Gastroesophageal sphincter (tissue), 3 donors: ENCODE measurements at regions not wholly inside any gene's neighbourhood (a gene's known extent, or its start where the extent isn't known, plus 50 kb on each side); places are given as distances from the start of the nearest gene placed in this dataset.

Experiments used
- CTCF ChIP-seq, 4 experiments: fragments of 200-600 bp in 2 of 4; fragments of 450-650 bp in 2 of 4; sonication (generic) in 1 of 4; IDR thresholded peaks; one replicate each; pipeline ENCODE4 v1.5.1; 2017 to 2019; ENCODE audit warnings: antibody characterized with exemption in 4 of 4, mild to moderate bottlenecking in 2 of 4, moderate library complexity in 2 of 4
- POLR2AphosphoS5 ChIP-seq: sonication (generic); formaldehyde crosslinking; IDR thresholded peaks from one replicate; pipeline ENCODE4 v1.6.1; 2017; ENCODE audit warnings: antibody characterized with exemption

- TF ChIP-seq CTCF (IDR thresholded peaks at IDR 0.05), result no peak
- TF ChIP-seq POLR2AphosphoS5, result no peak
These were observed 335.0 kb upstream of the C16orf82 start for GRCh38 chr16:26731729-26732128.
